HG02623 (cell line): ENCODE measurements at regions not wholly inside any gene's neighbourhood (a gene's known extent, or its start where the extent isn't known, plus 50 kb on each side); places are given as distances from the start of the nearest gene placed in this dataset.

Experiments
- ATAC-seq: cut with Tn5 transposase; IDR thresholded peaks from one replicate; pipeline ENCODE4 v1.9.1; 2021; ENCODE audit warnings: moderate library complexity; ENCODE audit not compliant: unreplicated experiment

- no peak for ATAC-seq
Observed at GRCh38 chr14:85400678-85401077, 129.3 kb upstream of the FLRT2 start.

- ATAC-seq, result no peak
Observed at GRCh38 chr14:85401384-85401783, 128.6 kb upstream of the FLRT2 start.

- no peak for ATAC-seq
Observed at GRCh38 chr14:85402569-85403162, 127.3 kb upstream of the FLRT2 start.

GRCh38 chr14:85409481-85410210 lies 120.3 kb upstream of the FLRT2 start:
- ATAC-seq, result no peak

- no peak for ATAC-seq
Observed at GRCh38 chr14:85412756-85413155, 117.2 kb upstream of the FLRT2 start.

- ATAC-seq, result no peak
Observed at GRCh38 chr14:85413836-85414526, 116.0 kb upstream of the FLRT2 start.

GRCh38 chr14:85415015-85415712 lies 114.8 kb upstream of the FLRT2 start:
- no peak for ATAC-seq

- ATAC-seq, result no peak
Observed at GRCh38 chr14:85416771-85417170, 113.2 kb upstream of the FLRT2 start.

GRCh38 chr14:85417396-85417795 lies 112.5 kb upstream of the FLRT2 start:
- no peak for ATAC-seq

GRCh38 chr14:85418721-85419120 lies 111.2 kb upstream of the FLRT2 start:
- ATAC-seq, result no peak

- no peak for ATAC-seq
Observed at GRCh38 chr14:85420278-85420677, 109.7 kb upstream of the FLRT2 start.

GRCh38 chr14:85420707-85421106 lies 109.2 kb upstream of the FLRT2 start:
- no peak for ATAC-seq

- no peak for ATAC-seq
Observed at GRCh38 chr14:85421186-85421877, 108.6 kb upstream of the FLRT2 start.

GRCh38 chr14:85423889-85424288 lies 106.1 kb upstream of the FLRT2 start:
- no peak for ATAC-seq

- no peak for ATAC-seq
Observed at GRCh38 chr14:85425507-85425906, 104.4 kb upstream of the FLRT2 start.

- ATAC-seq, result no peak
Observed at GRCh38 chr14:85426068-85426935, 103.6 kb upstream of the FLRT2 start.

GRCh38 chr14:85428926-85429325 lies 101.0 kb upstream of the FLRT2 start:
- no peak for ATAC-seq

- no peak for ATAC-seq
Observed at GRCh38 chr14:85437148-85437547, 92.8 kb upstream of the FLRT2 start.

GRCh38 chr14:85438001-85438400 lies 91.9 kb upstream of the FLRT2 start:
- ATAC-seq, result no peak

GRCh38 chr14:85438481-85438942 lies 91.4 kb upstream of the FLRT2 start:
- no peak for ATAC-seq
